NCI-H128 (cell line): ENCODE measurements at regions not wholly inside any gene's neighbourhood (a gene's known extent, or its start where the extent isn't known, plus 50 kb on each side); places are given as distances from the start of the nearest gene placed in this dataset.
"Not testable (repeated sequence)": the region's sequence is repeated elsewhere in the genome, so short reads cannot be mapped to it uniquely, and the experiment has no call there.

ENCODE experiments used
- DNase-seq: peaks from one replicate; lab custom pipeline; 2025; ENCODE audit not compliant: unreplicated experiment; lab: John Stamatoyannopoulos, UW

DNA sequence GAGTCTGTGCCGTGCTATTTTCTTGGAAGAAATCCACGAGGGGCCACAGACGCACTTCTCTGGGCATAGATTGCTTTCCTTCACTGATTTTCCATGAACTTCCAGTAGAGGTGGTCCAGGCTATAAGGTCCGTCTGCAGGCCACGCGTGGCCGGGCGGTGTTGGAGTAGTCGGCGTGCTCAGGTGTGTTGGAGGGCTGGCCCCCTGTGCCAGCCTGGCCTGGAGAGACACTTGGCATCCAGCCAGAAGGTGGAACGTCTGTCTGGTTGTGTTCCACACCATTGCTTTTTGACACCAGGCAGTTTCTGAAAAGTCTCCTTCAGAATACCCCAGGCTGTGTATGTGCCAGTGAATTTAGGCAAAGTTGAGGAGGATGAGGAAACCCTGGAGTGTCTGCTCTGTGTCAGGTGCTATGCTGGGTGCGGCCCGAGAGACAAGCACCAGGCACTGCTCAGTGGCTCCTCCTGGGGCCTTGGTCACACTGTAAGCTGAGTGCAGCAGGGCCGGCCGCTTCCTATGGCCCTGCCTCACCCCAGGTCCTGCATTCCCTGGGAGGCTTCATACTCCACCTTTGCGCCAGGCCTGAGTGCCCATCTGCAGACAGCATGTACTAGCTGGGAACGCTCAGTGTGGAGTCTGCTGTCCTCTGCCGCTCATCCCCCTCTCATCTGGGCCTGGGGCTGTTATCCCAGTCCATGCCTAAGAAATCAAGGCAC lies 52.1 kb upstream of the TAMM41 start:
- DNase-seq: no peak

DNA sequence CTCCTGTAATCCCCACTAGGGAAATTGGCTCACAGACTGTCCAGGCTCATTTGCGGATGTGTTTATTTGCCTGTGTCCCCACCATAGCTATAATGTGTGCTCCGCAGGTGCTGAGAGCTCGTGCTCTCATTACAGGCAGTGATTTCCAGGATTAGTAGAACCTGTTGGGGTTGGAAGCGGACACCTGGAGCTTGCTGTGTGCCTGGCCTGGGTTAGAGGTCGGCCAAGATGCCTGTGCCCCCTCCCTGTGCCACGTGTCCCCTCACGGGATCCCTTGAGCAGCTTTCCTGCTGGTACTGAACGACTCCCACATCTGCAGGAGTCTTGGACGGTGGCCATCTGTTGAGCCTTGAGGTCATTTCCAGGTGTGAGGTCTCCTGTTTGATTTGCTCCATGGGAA lies 52.7 kb upstream of the TAMM41 start:
- not testable (repeated sequence) for DNase-seq

DNA sequence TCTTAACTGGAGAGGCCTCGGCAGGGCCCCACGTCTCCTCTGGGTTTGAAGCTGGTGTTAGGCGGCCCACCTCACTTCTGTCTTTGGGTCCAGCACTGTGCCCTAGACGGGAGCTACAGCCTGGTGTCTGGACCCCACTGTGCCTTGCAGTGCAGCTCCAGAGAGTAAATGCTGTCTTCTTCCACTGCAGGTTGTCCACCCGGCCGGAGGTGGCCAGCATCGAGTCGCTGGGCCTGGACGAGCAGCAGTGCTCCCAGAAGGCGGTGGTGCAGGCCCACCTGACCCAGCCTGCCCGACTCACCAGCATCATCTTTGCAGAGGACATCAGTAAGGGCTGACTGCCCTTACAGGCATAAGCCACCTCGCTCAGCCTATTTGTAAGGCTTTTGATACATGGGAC lies 53.1 kb upstream of the TAMM41 start:
- no peak for DNase-seq

DNA sequence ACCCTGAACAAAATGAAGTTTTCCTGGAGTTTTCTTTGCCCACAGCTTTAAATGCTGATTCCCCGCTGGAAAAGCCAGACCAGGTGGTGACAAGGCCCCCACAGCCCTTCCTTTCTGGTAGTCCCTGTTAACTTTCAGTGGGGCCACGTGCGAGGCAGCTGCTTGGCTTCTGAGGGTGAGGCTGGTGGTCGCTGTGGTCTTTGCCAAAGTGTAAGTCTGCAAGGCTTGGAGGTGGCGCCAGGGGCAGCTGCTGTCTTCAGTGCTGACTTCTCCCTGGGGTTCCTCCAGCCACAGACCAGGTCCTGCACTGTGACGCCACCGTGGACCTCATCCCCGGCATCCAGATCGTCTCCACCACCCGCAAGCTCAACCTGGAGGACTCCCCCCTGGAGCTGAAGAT lies 54.1 kb upstream of the TAMM41 start:
- DNase-seq: no peak

GRCh38 chr3:11901286-11901875 lies 54.7 kb upstream of the TAMM41 start:
- no peak for DNase-seq

DNA sequence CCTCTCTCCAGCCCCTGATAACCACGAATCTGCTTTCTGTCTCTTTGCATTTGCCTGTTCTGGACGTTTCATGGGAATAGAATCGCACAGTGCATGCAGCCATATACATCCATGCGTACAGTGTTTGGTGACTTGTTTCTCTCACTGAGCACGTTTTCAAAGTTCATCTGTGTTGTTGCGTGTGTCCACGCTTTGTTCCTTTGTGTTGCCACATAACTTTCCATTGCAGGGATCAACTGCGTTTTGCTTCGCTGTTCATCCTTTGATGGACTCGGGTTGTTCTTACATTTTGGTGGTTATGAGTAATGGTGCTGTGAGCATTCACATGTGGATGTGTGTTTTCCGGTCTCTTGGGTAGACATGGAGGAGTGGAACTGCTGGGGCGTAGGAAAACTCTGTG lies 56.4 kb upstream of the TAMM41 start:
- no peak for DNase-seq

GRCh38 chr3:11903447-11903846 lies 56.8 kb upstream of the TAMM41 start:
- DNase-seq: no peak

- no peak for DNase-seq
Observed at GRCh38 chr3:11904157-11904556, 57.5 kb upstream of the TAMM41 start.

GRCh38 chr3:11906407-11906806 lies 59.7 kb upstream of the TAMM41 start:
- no peak for DNase-seq

- no peak for DNase-seq
Observed at GRCh38 chr3:11907667-11908660, 61.3 kb upstream of the TAMM41 start.

DNA sequence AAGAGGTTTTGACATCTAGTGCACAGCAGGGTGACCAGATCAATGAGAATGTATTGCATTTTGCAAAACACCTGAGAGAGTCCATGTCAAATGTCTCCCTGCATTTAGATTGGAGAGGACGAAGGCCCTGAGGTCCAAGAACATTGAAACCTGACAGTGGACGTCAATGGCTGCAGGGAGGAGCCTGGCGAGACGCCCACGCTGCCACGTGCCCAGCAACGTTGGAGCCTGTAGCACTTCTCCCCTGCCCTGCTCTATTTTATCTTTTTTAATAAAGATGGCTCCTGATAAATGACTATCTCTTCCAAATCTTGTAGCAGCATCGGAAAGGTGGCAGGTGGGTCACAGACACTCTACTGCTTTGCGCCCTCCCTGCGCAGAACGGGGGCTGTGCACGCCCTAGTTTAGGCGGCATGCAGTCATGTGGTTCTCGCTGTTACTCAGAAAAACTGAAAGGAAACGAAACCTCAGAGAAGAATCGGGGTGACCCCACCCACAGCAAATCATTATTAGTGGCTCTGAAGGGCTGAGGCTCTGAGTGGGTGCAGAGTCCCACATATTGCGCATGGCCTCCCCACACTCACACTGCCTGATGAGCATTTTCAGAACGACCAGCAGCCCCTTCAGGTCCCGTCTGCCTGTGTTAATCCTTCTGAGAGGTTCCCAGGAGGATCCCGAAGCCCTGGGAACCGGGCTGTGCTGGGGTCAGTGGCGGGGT lies 62.5 kb upstream of the TAMM41 start:
- DNase-seq: no peak

GRCh38 chr3:11909726-11910125 lies 63.0 kb upstream of the TAMM41 start:
- DNase-seq: no peak

GRCh38 chr3:11910216-11910930 lies 63.7 kb upstream of the TAMM41 start:
- DNase-seq: not testable (repeated sequence)

DNA sequence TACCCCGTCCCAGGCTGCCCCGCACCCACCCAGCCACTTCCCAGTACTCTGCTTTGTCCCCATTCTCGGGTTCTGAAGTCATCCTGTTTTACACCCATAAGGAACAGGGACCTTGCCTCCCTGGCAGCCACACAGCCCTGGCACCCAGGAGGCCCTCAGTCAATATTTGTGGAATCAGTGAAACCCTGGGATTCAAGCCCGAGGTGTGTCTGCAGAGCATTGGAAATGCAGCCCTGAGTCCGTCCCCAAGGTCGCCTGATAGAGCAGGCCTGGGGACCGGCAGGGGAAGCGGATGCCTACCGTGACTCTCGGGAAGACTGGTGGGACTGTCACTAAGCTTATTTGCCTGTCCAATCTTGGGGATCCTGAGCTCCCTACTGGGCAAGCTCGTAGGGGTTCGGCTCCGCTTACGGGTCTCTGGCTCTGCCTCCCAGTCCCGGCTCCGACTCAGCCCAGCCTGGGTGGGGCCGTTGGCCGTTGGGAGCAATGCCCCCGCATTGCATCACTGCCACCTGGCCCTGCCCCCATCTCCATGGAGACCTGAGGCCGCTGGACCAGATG lies 64.4 kb upstream of the TAMM41 start:
- DNase-seq: no peak

GRCh38 chr3:11911887-11912286 lies 65.2 kb upstream of the TAMM41 start:
- not testable (repeated sequence) for DNase-seq

- no peak for DNase-seq
Observed at GRCh38 chr3:11913316-11913715, 66.6 kb upstream of the TAMM41 start.

- no peak for DNase-seq
Observed at GRCh38 chr3:11914041-11914440, 67.4 kb upstream of the TAMM41 start.

DNA sequence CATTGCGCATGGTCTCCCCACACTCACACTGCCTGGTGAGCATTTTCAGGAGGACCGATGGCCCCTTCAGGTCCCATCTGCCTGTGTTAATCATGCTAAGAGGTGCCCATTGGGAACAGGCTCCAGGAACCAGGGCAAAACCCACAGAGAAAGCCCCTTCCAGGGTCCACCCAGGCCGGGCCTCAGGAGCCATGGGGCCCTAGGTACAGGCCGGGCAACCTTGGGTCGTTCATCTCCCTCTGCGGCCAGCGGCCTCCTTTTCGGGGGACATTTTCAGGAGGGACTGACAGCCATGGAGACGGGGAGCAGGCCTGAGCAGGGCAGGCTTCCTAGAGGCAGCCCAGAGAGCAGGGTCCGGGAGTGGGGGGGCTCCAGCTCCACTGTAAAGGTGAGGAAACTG lies 68.0 kb upstream of the TAMM41 start:
- DNase-seq: no peak

- no peak for DNase-seq
Observed at GRCh38 chr3:11915621-11916424, 69.1 kb upstream of the TAMM41 start.
